NCI-H446 (cell line): ENCODE measurements at regions not wholly inside any gene's neighbourhood (a gene's known extent, or its start where the extent isn't known, plus 50 kb on each side); places are given as distances from the start of the nearest gene placed in this dataset.

Experiments
- DNase-seq, 2 experiments: peaks; one replicate each; lab custom pipeline; 2025; lab: John Stamatoyannopoulos, UW

DNA sequence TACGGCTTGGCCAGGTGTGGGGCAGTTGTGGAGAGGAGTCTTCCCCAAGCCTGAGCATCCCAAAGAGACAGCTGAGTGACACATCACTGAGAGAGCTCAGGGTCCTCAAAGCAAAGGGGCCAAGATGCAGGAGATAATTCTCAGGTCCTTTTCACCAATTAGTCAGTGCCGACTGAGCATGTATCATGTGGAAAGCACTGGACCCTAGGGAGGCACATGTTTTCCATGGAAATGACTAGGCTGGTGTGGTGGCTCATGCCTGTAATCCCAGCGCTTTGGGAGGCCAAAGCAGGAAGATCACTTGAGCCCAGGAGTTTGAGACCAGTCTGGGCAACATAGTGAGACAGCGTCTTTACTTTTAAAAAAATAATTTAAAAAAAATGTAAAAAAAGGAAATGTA, 67.3 kb upstream of the PRPS1 start:
- no peak for DNase-seq

DNA sequence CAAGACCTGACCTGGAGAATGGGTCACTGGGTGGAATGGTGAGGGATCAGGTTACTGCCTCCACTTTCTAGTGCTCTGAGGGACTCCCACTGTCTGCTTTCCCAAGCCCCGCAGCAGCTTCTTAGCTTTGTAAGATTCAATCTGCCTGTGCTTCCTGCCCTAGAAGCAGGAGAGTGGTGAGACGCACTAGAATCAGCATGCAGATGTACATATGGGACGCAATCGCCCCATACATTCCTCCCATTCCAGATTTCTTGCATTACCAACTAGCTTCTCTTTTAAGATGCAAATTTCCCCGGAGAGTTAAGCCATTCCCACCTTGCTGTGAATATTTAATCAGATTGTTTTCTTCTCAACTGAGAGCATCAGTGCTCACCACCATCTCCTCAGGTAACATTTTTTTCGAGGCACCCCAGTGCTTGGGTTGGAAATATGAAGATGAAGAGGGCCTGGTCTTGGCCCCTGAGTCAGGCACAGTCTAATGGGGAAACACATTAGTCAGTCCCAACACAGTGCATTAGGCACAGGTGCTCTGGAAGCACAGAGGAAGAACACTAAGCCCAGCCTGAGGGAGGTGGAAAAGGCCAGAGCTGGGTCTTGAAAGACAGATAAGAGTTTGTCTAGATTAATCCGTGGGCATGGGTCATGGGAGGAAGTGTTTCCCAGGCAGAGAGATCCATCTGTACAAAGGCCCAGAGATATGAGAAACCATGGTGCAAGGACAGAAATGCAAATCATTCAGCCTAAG, 66.7 kb upstream of the PRPS1 start:
- DNase-seq: no peak

DNA sequence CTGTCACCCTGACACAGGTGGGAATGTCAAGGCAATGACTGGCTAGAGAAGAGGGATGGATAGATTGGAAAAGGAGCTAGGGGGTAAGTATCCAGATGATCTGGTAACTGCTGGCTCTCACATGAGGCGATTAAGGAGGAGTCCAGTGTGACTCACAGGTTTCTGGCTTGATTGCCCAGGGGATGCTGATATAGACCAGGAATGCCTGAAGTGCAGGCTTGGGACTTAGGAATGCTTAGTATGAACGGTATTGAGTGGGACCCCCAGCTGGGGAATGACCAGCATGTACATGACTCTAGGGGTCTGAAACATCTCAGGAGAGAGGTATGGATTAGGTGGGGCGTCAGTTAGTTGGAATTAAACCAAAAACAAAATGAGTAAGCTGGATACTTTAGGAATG, 65.8 kb upstream of the PRPS1 start:
- DNase-seq: no peak

DNA sequence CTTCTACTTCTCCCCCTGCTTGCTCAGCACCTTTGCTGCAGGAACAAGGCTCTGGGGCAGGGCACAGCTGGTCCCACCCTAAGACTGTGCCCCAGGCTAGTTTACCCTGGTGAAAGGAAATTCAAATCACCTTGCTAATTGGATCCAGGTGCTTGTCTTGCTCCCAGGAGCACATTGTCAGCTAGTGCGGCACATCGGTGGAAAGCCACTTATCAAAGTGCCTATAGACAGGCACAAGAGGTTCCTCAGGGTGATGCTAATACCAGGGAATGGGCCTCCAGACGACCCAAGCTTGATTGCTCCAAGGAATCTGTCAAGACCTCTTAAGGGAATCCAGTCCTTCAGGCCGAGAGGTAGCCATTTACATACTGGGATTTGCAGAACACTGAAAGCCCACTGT, 64.5 kb upstream of the PRPS1 start:
- no peak for DNase-seq

DNA sequence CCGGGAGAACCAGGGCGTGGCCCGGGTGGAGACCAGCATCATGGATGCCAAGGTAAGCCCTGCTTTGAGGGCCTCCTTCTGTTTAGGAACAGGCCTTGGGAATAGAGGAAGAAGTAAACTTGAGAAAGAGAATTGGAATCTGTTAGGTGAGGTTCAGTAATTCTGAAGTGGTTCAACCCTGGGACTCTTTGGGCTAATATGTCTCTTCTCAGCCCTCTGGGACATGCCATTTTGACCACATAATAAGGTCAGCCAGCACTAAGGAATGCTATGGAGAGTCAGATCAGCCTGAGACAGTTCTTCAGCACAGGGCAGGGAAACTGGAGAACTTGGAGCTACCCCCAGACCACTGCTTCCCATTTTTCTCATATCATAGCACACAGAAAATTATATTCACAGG, 63.3 kb upstream of the PRPS1 start:
- DNase-seq: no peak

DNA sequence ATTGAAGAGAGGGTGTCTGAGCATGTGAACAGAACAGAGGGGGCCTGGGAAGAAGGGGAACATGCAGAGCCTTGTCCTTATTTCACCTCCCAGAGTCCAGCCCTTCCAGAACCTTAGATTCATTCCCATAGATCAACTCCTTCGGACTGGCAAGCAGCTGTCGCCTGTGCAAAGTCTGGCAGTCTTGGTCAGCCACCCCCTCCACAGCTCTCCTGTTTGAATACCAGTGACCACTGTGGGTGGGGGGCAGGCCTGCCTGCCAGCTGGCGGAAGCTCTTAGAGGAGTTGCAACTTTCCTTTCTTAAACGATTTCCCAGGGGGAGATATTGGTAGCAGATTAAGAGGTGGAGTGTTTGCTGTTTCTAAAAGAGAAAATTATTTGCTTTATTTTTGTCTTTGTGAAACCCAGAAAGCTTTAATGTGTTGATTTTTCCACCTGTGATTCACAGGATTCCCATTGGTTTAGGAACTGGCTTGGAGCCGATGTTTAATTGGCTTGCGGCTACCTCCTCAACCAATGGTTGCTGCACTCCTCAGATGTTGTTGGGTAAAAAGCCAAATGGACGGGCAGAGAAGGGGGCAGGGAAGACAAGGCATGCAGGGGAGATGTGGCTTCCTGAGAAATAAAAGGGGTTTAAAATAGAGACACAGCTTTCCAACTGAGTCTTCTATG, 62.2 kb upstream of the PRPS1 start:
- peak; percentile 46 to 72 for DNase-seq

DNA sequence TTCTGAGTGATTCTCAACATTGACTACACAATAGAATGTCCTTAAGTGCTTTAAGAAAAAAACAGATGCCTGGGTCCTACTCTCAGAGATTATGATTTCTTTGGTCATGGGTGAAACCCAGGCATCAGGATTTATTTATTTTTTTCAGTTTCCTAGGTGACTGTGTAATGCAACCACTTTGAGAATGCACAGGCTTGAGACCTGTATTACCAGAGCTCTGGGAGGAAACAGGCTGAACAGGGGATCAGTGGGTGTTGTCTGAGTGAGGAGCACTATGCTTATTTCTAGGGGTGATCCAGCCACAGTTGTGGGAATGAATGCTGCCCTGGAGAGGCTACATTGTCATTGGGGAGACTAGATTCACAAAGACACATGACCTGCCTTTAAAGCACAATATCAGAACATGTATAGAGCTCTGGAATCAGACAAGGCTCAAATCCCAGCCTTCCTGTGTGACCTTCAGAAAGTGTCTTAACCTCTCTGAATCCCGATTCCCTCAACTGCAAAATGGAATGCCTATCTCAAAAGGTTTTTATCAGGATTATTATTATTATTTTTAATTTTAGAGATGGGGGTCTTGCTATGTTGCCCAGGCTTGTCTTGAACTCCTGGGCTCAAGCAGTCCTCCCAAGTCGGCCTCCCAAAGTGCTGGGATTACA, 61.6 kb upstream of the PRPS1 start:
- DNase-seq: no peak

DNA sequence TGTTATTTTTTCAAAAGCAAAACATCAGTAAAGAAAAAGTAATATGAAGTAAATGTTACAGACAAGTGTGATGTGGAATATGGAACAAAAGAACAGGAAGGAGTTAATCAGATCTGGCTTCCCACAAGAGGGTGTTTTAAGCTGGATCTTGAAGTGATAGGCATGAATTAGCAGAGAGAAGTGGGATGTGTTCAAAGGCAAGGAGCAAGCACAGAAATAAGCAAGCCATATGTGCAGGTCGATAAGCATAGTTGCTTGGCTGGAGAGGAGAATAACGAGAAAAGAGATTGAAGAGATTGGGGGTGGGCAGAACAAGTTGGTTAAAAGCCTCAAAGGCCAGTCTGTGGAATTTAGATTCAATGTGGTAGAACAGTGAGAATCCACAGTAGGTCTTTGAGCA, 60.9 kb upstream of the PRPS1 start:
- peak in 1 of 2 experiments; percentile 10 for DNase-seq

DNA sequence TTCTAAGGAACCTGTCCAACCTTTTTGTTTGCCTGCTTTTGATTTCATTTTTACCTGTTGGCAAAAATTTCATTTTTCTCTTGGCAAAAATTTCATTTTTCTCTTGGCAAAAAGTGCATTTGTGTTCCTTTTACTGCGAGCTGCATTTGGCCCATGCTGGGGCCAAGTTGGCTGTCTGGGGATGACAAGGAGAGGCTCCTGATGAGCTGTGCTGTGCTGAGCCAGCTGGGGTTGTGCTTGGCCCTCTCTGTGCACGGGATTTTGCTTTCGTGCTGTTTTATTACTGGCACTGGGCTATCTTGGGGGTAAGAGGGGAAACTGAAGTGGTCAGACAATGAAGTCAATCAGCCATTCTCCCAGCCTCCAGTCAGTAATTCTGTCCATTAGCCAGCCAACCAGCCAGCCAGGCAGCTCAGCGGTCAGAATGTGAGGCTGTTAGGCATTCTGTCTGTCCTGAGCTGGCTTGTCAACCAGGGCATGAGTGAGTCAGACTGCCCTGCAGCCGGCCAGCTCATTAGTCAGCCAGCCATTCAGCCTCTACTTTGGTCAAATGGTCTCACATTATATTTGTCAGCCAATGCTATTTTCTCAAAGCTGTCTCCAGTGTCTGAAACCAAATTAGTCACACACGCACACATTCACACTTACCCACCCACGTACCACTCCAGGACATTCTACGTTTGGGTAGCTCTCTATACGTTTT, 56.9 kb upstream of the PRPS1 start:
- peak in 1 of 2 experiments; percentile 47 for DNase-seq

DNA sequence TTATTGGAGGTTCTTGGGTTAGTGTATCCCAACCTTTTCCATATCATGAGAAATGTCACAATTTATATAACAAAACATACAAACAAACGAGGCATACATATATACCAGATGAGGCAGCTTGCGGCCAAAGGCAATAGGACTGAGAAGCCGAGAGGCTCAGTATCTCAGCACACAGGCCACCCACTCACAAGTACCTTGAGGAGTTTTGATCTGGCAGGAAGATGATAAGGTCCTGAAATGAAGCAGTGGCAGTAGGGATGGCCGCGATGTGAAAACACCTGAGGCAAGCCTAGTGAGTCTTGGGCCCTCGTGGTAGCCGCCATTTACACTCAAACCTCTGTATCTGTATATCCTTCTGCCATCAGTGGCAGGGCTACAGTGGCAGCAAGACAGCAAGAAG, 55.3 kb upstream of the PRPS1 start:
- DNase-seq: no peak

DNA sequence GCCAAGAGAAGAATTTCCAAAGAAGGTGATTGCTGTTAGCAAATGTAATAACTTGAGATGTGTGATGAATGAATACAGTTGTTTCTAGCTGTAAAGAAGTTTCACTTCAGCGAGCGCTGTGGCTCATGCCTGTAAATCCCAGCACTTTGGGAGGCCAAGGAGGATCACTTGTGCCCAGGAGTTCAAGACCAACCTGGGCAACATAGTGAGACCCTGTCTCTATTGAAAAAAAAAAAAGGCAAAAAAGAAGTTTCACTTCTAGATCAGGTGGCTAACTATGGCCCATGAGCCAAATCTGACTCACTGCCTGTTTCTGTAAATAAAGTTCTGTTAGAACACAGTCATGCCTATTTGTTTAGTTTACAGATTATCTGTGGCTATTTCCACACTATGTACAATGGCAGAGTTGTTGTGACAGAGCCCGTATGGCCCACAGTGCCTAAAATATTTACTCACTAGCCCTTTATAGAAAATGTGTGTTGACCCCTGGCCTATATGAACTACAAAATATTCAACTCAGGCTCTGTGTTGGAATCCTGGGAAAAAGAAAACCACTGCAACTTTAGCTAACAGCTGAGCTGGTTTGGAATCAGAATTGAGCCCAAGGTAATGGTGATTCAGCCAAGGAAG, 54.1 kb upstream of the PRPS1 start:
- DNase-seq: no peak

DNA sequence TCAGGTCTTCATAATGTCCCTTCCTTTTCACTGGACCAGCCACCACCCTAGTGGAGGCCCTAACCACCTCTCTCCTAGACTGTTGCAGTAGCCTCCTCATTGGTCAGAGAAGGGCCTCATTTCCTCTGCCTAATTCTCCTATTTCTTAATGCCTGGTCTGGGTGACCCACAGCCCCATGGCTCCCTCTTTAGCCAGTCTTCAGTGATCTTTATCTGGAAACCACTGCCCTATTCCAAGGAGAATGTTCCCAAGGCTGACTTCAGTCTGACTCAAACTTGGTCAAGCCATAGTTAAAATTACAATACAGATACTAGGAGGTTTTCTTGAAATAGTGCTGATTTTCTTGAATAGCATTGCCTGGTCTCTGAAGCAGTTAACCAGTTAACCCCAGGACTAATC, 53.6 kb upstream of the PRPS1 start:
- no peak for DNase-seq

DNA sequence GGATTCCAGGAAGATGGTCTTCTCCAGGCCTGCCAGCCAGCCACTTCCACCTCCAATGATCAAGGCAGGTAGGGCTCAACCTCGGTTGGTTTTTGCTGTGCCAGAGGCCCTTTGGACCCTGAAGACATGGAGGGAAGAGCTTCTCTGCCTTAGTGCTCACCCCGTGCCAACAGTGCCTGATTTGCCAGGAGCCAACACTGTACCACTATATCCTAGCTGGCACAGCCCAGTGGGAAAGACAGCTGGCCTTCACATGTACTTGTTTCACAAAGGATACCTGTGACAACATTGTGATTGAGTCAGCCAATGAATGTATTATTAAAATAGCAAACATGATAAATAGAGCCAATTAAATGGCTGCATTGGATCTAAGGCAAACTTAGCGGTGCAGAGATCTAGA, 51.9 kb upstream of the PRPS1 start:
- DNase-seq: no peak

DNA sequence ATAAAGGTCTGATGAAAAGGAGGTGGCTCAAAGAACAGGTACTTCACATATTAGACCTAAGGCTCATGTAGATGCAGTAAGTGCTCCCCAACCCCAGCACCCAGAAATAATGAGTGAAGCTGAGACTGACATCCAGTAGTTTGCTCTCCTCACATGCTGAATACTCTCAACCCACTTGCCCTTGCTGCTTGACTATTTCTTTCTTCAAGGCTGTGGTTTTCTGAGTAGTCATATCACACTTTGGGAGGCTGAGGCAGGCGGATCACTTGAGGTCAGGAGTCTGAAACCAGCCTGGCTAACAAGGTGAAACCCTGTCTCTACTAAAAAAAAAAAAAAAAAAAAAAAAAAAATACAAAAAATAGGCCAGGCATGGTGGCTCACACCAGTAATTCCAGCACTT, 51.5 kb upstream of the PRPS1 start:
- no peak for DNase-seq

DNA sequence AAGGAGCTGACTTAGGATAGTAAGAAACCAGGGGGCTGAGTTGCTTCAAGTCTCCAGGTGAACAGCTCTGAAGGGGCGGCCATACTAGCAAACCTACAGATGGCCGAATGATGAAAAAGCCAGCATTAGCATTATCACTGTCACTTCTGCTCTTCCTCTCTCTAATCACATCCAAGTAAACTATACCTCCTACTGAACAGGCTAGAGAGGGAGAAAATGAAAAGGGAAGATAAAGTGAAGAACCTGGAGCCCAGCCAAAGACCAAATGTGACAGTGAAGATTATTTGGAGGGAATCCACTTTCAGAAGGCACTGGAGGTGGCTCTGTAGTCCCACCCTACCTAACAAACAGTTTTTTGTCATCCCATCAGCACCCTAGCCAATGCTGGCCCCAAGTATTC, 50.4 kb upstream of the PRPS1 start:
- no peak for DNase-seq
